ENCODE measurements at regions not wholly inside any gene's neighbourhood (a gene's known extent, or its start where the extent isn't known, plus 50 kb on each side); places are given as distances from the start of the nearest gene placed in this dataset.

DNA sequence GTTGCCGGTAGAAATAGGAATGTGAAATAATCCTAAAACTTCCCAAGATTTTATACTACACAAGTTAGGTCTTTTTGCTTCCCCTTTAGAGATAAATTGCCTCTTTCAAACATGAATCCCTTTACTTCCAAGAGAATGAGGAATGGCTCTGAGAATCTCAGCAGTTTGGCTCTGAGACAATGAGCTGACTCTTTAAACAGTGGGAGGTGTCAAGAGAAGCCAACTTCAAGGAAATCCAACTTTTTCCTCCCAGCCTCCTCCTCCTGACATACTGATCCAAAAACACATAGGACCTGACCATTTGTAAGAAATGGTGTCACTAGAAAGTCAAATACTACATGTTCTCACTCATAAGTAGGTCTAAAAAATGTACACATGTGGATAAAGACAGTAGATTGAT is 154.2 kb downstream of the ALDH8A1 start:
- no peak overlapping the region for H4K91ac ChIP-seq (replicated peaks; ENCODE audit: insufficient read length, low read length)
- no peak overlapping the region for H3K14ac ChIP-seq (ENCODE audit: insufficient read length)
- 100% methylated on average over 1 of the region's 1 CpG; no CpG with 5 or more reads in 1 of the 2 experiments for WGBS, 2 experiments (ENCODE audit: extremely low coverage in 1 of 2, insufficient coverage in 1 of 2, insufficient read length in 1 of 2, insufficient replicate concordance in 2 of 2, low coverage in 1 of 2, low lambda C conversion rate in 2 of 2, missing lambda C conversion rate in 1 of 2)
- H3K36me3 ChIP-seq (ENCODE audit: control insufficient read depth in 2 of 4, insufficient read depth in 4 of 4, low read length in 3 of 4): no peaks in the 10 kb centered on the region
- peaks cover 0 to 2% (median 0%) of the 10 kb centered on the region in 4 experiments; a peak in 2 of 7 replicates for H3K4me1 ChIP-seq (replicated peaks in 1 of 4; ENCODE audit: control insufficient read depth in 3 of 4, insufficient read depth in 4 of 4, low read length in 3 of 4)
- no peak overlapping the region for H3K4me2 ChIP-seq (ENCODE audit: insufficient read depth in 1 of 2, low read depth in 2 of 2, low read length in 2 of 2)
- POLR2A ChIA-PET (ENCODE audit: partially characterized antibody): no interaction called here
- no peak overlapping the region for H2AFZ ChIP-seq (ENCODE audit: low read length)
- DNase-seq (ENCODE audit: low read depth in 1 of 2, low spot score in 2 of 2) (no peak), FAIRE-seq (no peak)
- H3K79me1 ChIP-seq (ENCODE audit: low read depth, low read length): no peaks in the 10 kb centered on the region
- H2BK20ac ChIP-seq (ENCODE audit: low read length): no peak overlapping the region
- CTCF ChIA-PET (ENCODE audit: partially characterized antibody): no interaction called here
- no peaks in the 10 kb centered on the region for H4K20me1 ChIP-seq (replicated peaks in 1 of 2; ENCODE audit: control insufficient read depth in 1 of 2, insufficient read depth in 2 of 2, low read length in 2 of 2)
- no peak overlapping the region for H3K56ac ChIP-seq (replicated peaks; ENCODE audit: insufficient read length, low read depth, low read length)
- no peak overlapping the region for H3K4me3 ChIP-seq (ENCODE audit: extremely low read depth in 1 of 4, insufficient read depth in 2 of 4, low read depth in 3 of 4, low read length in 4 of 4)
- H3K23me2 ChIP-seq (ENCODE audit: low read depth, low read length): no peaks in the 10 kb centered on the region
- no peak overlapping the region for H2BK12ac ChIP-seq (ENCODE audit: low read depth, low read length)
- H3K4ac ChIP-seq (replicated peaks; ENCODE audit: insufficient read length, low read depth, low read length): no peak overlapping the region
- no peaks in the 10 kb centered on the region for H3K27me3 ChIP-seq (replicated peaks in 1 of 4; ENCODE audit: control insufficient read depth in 3 of 4, extremely low read depth in 1 of 4, insufficient read depth in 3 of 4, low read length in 3 of 4)
- no peaks in the 10 kb centered on the region for H3K79me2 ChIP-seq (ENCODE audit: control insufficient read depth in 1 of 2, insufficient read depth in 2 of 2, low read length in 2 of 2)
- H3K9ac ChIP-seq (replicated peaks in 1 of 4; ENCODE audit: extremely low read depth in 1 of 4, low read depth in 3 of 4, low read length in 3 of 4): no peak overlapping the region
- no peak overlapping the region for H2BK15ac ChIP-seq (ENCODE audit: low read length)
- no peak overlapping the region for H3K18ac ChIP-seq (ENCODE audit: extremely low read depth, low read length)
- H3K23ac ChIP-seq (ENCODE audit: insufficient read length): no peak overlapping the region
- H2BK120ac ChIP-seq (replicated peaks; ENCODE audit: low read depth, low read length): no peak overlapping the region
- H3K9me3 ChIP-seq (ENCODE audit: insufficient read depth in 2 of 2, low read depth in 1 of 2, low read length in 1 of 2): no peaks in the 10 kb centered on the region
- H2AK5ac ChIP-seq (ENCODE audit: low read depth, low read length): no peak overlapping the region
- H4K8ac ChIP-seq (ENCODE audit: extremely low read depth, insufficient read depth, low read length): no peak overlapping the region
- no peak overlapping the region for H4K5ac ChIP-seq (ENCODE audit: insufficient read length, low read depth, low read length)
- no peak overlapping the region for H3K27ac ChIP-seq (ENCODE audit: low read depth, low read length)
- H2BK5ac ChIP-seq (ENCODE audit: low read depth, low read length): no peak overlapping the region
- TF ChIP-seq, protein P1, sequence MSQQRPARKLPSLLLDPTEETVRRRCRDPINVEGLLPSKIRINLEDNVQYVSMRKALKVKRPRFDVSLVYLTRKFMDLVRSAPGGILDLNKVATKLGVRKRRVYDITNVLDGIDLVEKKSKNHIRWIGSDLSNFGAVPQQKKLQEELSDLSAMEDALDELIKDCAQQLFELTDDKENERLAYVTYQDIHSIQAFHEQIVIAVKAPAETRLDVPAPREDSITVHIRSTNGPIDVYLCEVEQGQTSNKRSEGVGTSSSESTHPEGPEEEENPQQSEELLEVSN (IDR thresholded peaks at IDR 0.05): no peak
- TF ChIP-seq SP4 (IDR thresholded peaks at IDR 0.05; ENCODE audit: low read length) (no peak), JUND (IDR thresholded peaks at IDR 0.05; ENCODE audit: low read length) (no peak), RXRA (IDR thresholded peaks at IDR 0.05; ENCODE audit: insufficient read depth, low read depth, low read length) (no peak), CHD1 (IDR thresholded peaks at IDR 0.05; ENCODE audit: low read depth, low read length) (no peak), KDM5A (IDR thresholded peaks at IDR 0.05; ENCODE audit: low read length) (no peak), NRF1 (IDR thresholded peaks at IDR 0.05; ENCODE audit: low read depth, low read length) (no peak), RNF2 (IDR thresholded peaks at IDR 0.05; ENCODE audit: borderline replicate concordance, low read depth, low read length, missing control alignments, poor library complexity, severe bottlenecking) (no peak), KDM4A (IDR thresholded peaks at IDR 0.05; ENCODE audit: low read depth, low read length, severe bottlenecking) (no peak), BRCA1 (IDR thresholded peaks at IDR 0.05; ENCODE audit: low read depth, low read length) (no peak), PHF8 (conservative IDR thresholded peaks at IDR 0.05; ENCODE audit: low read depth, low read length) (no peak), CTBP2 (IDR thresholded peaks at IDR 0.05; ENCODE audit: borderline replicate concordance, insufficient read depth, insufficient read length, low read length) (no peak), RAD21 (IDR thresholded peaks at IDR 0.05 in 1 of 2, conservative IDR thresholded peaks at IDR 0.05 in 1 of 2; ENCODE audit: low read depth in 2 of 2, low read length in 2 of 2) (no peak), RFX5 (IDR thresholded peaks at IDR 0.05; ENCODE audit: borderline replicate concordance, low read depth, low read length) (no peak)
